Activated CD4-positive, alpha-beta T cell treated with anti-CD3 and anti-CD28 coated beads for 36 hours (primary cell): ENCODE measurements at regions not wholly inside any gene's neighbourhood (a gene's known extent, or its start where the extent isn't known, plus 50 kb on each side); places are given as distances from the start of the nearest gene placed in this dataset.

Experiments
- ATAC-seq: fragments of 200-7000 bp; cut with Tn5 transposase; one replicate; pipeline ENCODE4 v1.10.0; 2021; ENCODE audit warnings: mild to moderate bottlenecking, moderate library complexity
- CTCF ChIA-PET: fragments of 350-600 bp; sonication (Branson Sonifier 250); formaldehyde crosslinking; loops from one replicate; lab custom pipeline; 2021; ENCODE audit warnings: antibody characterized with exemption; lab: Charles Lee
- POLR2A ChIA-PET: fragments of 350-600 bp; sonication (Branson Sonifier 250); formaldehyde crosslinking; loops from one replicate; lab custom pipeline; 2021; ENCODE audit warnings: antibody characterized with exemption, inconsistent platforms; lab: Charles Lee
- DNase-seq: peaks from one replicate; pipeline ENCODE4 v3.0.0-alpha.2; 2020
- H3K27ac Mint-ChIP-seq: one replicate; pipeline ENCODE4 v1.8.0; 2021; ENCODE audit warnings: mixed read lengths
- H3K27me3 Mint-ChIP-seq: one replicate; pipeline ENCODE4 v1.8.0; 2021; ENCODE audit warnings: mixed read lengths
- H3K36me3 Mint-ChIP-seq: one replicate; pipeline ENCODE4 v1.8.0; 2021; ENCODE audit warnings: low read depth, mixed read lengths
- H3K4me1 Mint-ChIP-seq: one replicate; pipeline ENCODE4 v1.8.0; 2021; ENCODE audit warnings: mixed read lengths
- H3K4me3 Mint-ChIP-seq: one replicate; pipeline ENCODE4 v1.8.0; 2021; ENCODE audit warnings: mild to moderate bottlenecking, moderate library complexity, mixed read lengths
- H3K9me3 Mint-ChIP-seq: one replicate; pipeline ENCODE4 v1.8.0; 2021; ENCODE audit warnings: low read depth, mixed read lengths
- intact Hi-C, 2 experiments: fragments of 100-400 bp; cut with DNase I in 1 of 2; cut with micrococcal nuclease in 1 of 2; formaldehyde crosslinking; loops; one replicate each; pipeline versions ENCODE4 v1.14.2 to v1.15.1; 2022 to 2024; cut with DNase I, micrococcal nuclease

DNA sequence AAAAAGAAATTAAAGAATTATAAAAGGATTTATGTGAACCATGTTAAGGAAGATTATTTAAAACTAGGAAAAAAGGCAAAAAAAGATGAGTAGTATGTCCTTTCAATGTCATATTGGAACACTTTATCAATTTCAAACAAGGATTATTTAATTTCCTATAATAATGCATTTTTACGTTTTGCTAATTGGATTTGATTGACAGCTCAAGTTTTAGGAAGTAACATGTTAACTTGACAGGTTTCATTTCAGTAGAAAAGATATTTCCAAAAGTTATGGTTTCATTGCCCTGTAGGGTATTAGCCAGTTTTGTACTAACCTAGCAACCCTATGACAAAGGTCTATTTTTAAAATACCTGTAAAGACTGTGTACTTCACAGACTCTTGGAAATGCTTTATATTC is 379.6 kb upstream of the ZFP42 start:
- H3K36me3 Mint-ChIP-seq = no peaks in the 10 kb centered on the region
- POLR2A ChIA-PET = no interaction called here
- intact Hi-C loops = no loop called here
- peaks cover 5% of the 10 kb centered on the region for H3K9me3 Mint-ChIP-seq
- ATAC-seq (no peak), DNase-seq (no peak)
- H3K27ac Mint-ChIP-seq = no peak overlapping the region
- no peak overlapping the region for H3K4me3 Mint-ChIP-seq
- no peaks in the 10 kb centered on the region for H3K27me3 Mint-ChIP-seq
- no peaks in the 10 kb centered on the region for H3K4me1 Mint-ChIP-seq
- CTCF ChIA-PET = no interaction called here

DNA sequence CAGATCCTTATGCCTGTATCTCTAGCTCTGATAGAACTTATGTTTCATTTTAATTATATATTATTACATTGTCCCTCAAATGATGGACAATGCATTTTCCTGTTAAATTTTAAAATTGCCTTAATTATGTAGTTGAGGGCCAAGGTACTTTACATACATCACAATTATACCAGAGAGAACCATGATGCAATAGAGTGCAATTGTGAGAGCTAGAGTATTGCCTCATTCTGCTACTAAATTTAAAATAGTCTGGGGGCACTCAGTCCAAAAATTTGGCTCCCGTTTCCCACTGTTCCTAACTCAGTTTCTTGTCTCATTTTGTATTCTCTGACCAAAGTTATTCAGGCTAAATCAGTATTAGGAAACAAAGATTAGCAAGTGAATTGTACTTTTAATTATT is 378.5 kb upstream of the ZFP42 start:
- no peaks in the 10 kb centered on the region for H3K4me1 Mint-ChIP-seq
- H3K27me3 Mint-ChIP-seq = no peaks in the 10 kb centered on the region
- no peaks in the 10 kb centered on the region for H3K36me3 Mint-ChIP-seq
- ChIA-PET POLR2A (no interaction called here), CTCF (no interaction called here)
- ATAC-seq = no peak
- no peak overlapping the region for H3K27ac Mint-ChIP-seq
- peaks cover 2% of the 10 kb centered on the region for H3K9me3 Mint-ChIP-seq
- intact Hi-C loops = no loop called here
- DNase-seq = no peak
- H3K4me3 Mint-ChIP-seq = no peak overlapping the region

DNA sequence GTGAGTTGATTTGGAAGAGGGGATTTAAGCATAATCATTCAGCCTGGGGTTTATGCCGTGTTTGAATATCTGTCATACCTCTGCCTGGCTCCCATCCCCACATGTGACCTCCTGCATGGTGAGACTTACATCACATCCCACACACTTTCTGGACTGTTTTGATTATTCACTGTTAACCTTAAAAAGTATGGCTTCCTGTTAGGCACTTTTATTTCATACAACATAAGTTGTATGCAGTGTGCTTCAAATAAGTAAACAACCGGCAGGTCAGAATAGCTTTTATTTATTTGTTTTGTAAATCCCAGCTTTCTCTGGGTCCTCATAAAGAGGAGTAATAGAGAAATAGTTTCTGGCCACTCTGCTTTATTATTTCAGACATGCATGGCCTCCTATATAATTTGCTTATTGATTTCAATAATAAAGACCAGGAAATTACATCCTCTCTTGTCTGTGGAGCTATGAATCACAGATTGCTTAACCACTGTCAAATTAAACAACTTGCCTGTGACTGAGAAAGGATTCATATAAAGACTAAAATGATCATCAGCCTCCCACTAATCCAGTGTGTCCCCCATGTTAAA is 376.8 kb upstream of the ZFP42 start:
- CTCF ChIA-PET = no interaction called here
- intact Hi-C loops = no loop called here
- H3K4me1 Mint-ChIP-seq = no peaks in the 10 kb centered on the region

DNA sequence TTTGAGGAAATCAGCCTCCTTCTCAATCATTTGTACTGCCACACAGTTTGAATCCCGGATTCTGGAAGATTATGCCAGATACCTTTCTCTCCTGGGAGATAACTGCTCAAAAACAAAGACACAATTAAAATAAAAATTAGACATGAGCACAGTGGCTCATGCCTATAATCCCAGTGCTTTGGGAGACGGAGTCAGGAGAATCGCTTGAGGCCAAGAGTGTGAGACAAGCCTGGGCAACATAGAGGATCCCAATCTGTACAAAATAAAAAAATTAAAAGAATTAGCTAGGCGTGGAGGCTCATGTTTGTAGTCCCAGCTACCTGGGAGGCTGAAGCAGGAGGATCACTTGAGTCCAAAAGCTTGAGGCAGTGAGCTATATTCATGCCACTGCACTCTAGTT is 376.3 kb upstream of the ZFP42 start:
- ATAC-seq = no peak
- Mint-ChIP-seq H3K27me3 (no peaks in the 10 kb centered on the region), H3K9me3 (peaks cover 5% of the 10 kb centered on the region), H3K36me3 (no peaks in the 10 kb centered on the region), H3K4me1 (no peaks in the 10 kb centered on the region), H3K4me3 (no peak overlapping the region), H3K27ac (no peak overlapping the region)
- intact Hi-C loops = no loop called here
- ChIA-PET POLR2A (no interaction called here), CTCF (no interaction called here)
- DNase-seq = no peak

More for the DNA sequence above, 376.8 kb upstream of the ZFP42 start:
- H3K36me3 Mint-ChIP-seq = no peaks in the 10 kb centered on the region
- POLR2A ChIA-PET = no interaction called here
- ATAC-seq (no peak), DNase-seq (no peak)
- H3K27ac Mint-ChIP-seq = no peak overlapping the region
- H3K4me3 Mint-ChIP-seq = no peak overlapping the region
- H3K27me3 Mint-ChIP-seq = no peaks in the 10 kb centered on the region
- H3K9me3 Mint-ChIP-seq = peaks cover 3% of the 10 kb centered on the region

DNA sequence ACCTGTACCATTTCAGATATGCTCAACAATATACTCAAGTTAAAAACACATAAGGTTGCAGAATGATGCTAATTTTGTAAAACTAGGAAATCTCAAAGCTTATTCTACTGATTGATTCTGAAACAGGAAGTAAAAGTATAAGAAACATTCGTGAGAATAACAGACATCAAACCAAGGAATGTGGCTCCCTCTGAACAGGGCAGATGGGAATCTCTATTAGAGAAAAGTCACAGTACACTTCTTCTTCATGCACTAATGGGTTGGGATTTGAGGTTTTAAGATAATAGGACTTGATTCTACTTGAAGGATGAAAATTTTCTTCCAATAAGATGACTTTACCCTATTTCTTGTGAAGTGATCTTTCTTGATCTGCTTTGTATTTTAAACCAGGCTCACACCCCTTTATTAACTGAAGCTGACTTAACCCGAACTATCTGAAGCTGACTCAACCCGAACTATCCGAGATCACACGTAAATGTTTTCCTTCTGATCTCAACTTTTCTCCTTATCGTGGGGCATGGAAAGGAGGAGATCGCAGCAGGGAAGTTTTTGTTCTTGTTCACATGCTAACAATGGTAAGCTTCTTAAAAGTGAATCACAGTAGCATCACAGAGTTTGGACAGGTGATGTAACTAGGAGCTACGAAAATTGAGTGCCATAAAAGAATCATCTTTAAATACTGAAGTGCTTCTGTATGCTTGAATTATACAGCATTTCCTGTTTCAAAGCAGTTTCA is 363.1 kb upstream of the ZFP42 start:
- Mint-ChIP-seq H3K4me1 (no peaks in the 10 kb centered on the region), H3K27ac (no peak overlapping the region), H3K9me3 (peaks cover 9% of the 10 kb centered on the region), H3K4me3 (no peak overlapping the region), H3K27me3 (no peaks in the 10 kb centered on the region), H3K36me3 (no peaks in the 10 kb centered on the region)
- ChIA-PET CTCF (no interaction called here), POLR2A (no interaction called here)
- DNase-seq (no peak), ATAC-seq (no peak)
- intact Hi-C loops = no loop called here

DNA sequence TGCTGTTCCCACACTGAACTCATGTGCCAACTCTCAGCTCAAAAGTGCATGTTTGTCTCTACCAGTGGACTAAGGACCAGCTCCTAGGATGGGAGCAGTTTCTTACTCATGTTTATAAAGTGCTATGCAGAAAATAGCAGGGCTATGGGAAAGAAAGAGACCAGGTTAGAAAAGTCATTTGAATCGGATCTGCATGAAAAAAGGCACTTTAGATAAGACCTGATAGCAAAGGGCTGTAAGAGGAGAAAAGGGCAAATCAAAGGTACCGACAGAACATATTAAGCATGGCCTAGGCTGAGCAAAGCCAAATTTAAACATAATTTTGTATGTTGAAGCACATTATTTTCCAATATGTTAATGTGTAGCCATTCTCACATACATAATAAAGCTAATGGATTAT is 362.3 kb upstream of the ZFP42 start:
- intact Hi-C loops = no loop called here
- no peaks in the 10 kb centered on the region for H3K36me3 Mint-ChIP-seq
- no peak for DNase-seq
- H3K4me1 Mint-ChIP-seq = no peaks in the 10 kb centered on the region
- CTCF ChIA-PET = no interaction called here
- no peaks in the 10 kb centered on the region for H3K27me3 Mint-ChIP-seq
- H3K9me3 Mint-ChIP-seq = peaks cover 9% of the 10 kb centered on the region
- ATAC-seq = no peak
- H3K27ac Mint-ChIP-seq = no peak overlapping the region
- no peak overlapping the region for H3K4me3 Mint-ChIP-seq
- POLR2A ChIA-PET = no interaction called here

DNA sequence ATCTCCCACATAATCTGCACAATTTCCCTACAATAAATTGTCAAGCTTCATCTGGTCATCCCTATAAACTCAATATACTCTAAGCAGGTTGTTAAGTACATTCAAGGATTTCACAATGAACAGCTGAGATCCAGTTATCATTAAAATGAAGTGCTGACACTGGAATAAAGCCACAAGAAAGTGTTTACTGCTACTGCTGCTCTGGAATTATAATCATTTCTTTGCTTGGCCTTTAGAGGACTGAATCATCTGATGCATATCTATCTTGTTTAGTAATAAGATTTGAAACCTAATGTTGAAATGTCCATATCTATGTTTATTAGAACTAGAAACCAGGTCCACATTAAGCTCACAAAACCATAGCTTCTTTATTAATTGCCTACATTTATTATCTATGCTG is 338.6 kb upstream of the ZFP42 start:
- Mint-ChIP-seq H3K4me3 (no peak overlapping the region), H3K27ac (no peak overlapping the region), H3K4me1 (no peaks in the 10 kb centered on the region), H3K36me3 (no peaks in the 10 kb centered on the region), H3K27me3 (no peaks in the 10 kb centered on the region), H3K9me3 (peaks cover 10% of the 10 kb centered on the region)
- CTCF ChIA-PET = no interaction called here
- POLR2A ChIA-PET = no interaction called here
- DNase-seq (no peak), ATAC-seq (no peak)
- intact Hi-C loops = no loop called here

DNA sequence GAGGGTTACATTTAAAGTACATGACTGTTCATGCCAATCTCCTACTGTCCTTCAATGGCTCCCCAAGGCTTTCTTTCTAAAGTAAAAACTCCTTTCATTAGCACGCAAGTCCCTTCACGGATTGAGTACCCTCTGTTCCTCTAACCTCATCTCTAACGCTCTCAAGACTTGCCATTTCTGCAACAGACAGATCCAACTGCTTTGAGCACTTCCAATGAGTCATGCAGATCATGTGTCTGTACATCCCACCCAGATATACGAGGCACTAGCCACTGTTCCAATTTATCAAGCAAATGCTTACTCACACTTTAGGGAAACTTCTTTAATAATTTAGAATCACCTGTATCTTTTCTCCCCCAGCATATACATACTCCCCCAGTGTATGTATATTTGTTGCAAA is 332.5 kb upstream of the ZFP42 start:
- CTCF ChIA-PET = no interaction called here
- intact Hi-C loops = no loop called here

DNA sequence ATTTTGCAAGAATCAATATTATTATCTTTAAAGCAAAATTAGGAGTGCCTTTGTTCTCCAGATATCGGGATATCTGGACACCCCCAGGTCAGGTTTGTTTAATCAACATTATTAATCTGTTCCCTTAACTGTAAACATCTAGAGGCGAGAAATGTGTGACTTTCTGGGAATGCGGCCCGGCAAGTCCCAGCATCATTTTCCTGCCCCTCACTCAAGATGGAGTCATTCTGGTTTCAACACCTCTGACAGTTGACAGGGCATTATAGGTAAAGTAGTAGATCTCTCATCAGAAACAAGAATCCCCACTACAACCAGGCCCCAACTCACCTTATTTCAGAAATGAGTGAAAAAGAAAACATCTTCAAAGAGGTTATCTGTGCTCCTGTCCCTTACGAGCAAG is 331.6 kb upstream of the ZFP42 start:
- Mint-ChIP-seq H3K27ac (no peak overlapping the region), H3K9me3 (peaks cover 9% of the 10 kb centered on the region), H3K4me1 (no peaks in the 10 kb centered on the region), H3K4me3 (no peak overlapping the region), H3K27me3 (no peaks in the 10 kb centered on the region), H3K36me3 (no peaks in the 10 kb centered on the region)
- DNase-seq (no peak), ATAC-seq (no peak)
- ChIA-PET POLR2A (no interaction called here), CTCF (interaction anchor here (1.1 kb wide), 1 partner anchor 9 kb away, joined by 3 read pairs; no protein-coding TSS in a partner anchor)
- intact Hi-C loops = no loop called here

More for the DNA sequence above, 332.5 kb upstream of the ZFP42 start:
- no peaks in the 10 kb centered on the region for H3K36me3 Mint-ChIP-seq
- DNase-seq = no peak
- no peaks in the 10 kb centered on the region for H3K4me1 Mint-ChIP-seq
- no peak overlapping the region for H3K27ac Mint-ChIP-seq
- ATAC-seq = no peak
- no peaks in the 10 kb centered on the region for H3K27me3 Mint-ChIP-seq
- POLR2A ChIA-PET = no interaction called here
- H3K4me3 Mint-ChIP-seq = no peak overlapping the region
- peaks cover 9% of the 10 kb centered on the region for H3K9me3 Mint-ChIP-seq

DNA sequence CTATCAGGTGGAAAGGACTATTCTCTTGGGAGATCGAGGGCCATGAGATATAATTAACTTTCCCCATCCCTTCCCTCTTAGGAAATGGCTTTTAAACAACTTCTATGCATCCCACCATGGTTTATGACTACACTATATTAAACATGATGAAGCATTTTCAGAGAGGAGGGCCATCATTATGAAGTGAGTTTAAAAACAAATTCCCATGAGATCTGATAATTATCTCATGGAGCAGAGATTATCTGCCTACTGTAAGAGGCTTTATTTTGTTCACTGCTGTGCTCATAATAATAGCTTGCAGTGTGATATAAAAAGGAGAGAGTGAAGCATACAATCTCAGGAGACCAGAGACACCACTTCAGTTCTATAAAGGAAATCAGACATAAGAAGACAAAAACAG is 330.5 kb upstream of the ZFP42 start:
- DNase-seq (no peak), ATAC-seq (no peak)
- intact Hi-C loops = no loop called here
- Mint-ChIP-seq H3K4me3 (no peak overlapping the region), H3K9me3 (peaks cover 7% of the 10 kb centered on the region), H3K27me3 (no peaks in the 10 kb centered on the region), H3K27ac (no peak overlapping the region), H3K4me1 (no peaks in the 10 kb centered on the region), H3K36me3 (no peaks in the 10 kb centered on the region)
- POLR2A ChIA-PET = no interaction called here
- CTCF ChIA-PET = interaction anchor here (1.1 kb wide), 1 partner anchor 8 kb away, joined by 3 read pairs; no protein-coding TSS in a partner anchor

DNA sequence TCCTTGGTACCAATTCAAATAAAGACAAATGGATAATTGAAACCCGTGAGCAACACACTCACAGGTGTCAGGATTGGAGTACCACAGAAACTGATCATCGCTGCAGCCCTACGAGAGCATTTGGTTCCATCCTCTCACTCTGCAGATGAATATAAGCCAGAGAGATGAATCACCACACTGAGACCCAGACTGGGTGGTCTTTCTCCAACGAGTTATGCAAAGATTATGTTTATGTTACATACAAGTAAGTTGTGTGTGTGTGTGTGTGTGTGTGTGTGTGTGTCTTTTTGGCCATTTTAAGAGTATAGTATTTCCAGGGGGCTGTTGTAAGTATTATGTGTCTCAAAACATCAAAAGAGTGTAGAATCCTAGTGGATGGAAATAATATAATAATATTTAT is 329.5 kb upstream of the ZFP42 start:
- H3K27ac Mint-ChIP-seq = no peak overlapping the region
- H3K4me3 Mint-ChIP-seq = no peak overlapping the region
- no peaks in the 10 kb centered on the region for H3K36me3 Mint-ChIP-seq
- no peaks in the 10 kb centered on the region for H3K4me1 Mint-ChIP-seq
- intact Hi-C loops = no loop called here
- no peaks in the 10 kb centered on the region for H3K27me3 Mint-ChIP-seq
- H3K9me3 Mint-ChIP-seq = peaks cover 7% of the 10 kb centered on the region
- POLR2A ChIA-PET = no interaction called here
- CTCF ChIA-PET = no interaction called here
- DNase-seq = no peak
- no peak for ATAC-seq

DNA sequence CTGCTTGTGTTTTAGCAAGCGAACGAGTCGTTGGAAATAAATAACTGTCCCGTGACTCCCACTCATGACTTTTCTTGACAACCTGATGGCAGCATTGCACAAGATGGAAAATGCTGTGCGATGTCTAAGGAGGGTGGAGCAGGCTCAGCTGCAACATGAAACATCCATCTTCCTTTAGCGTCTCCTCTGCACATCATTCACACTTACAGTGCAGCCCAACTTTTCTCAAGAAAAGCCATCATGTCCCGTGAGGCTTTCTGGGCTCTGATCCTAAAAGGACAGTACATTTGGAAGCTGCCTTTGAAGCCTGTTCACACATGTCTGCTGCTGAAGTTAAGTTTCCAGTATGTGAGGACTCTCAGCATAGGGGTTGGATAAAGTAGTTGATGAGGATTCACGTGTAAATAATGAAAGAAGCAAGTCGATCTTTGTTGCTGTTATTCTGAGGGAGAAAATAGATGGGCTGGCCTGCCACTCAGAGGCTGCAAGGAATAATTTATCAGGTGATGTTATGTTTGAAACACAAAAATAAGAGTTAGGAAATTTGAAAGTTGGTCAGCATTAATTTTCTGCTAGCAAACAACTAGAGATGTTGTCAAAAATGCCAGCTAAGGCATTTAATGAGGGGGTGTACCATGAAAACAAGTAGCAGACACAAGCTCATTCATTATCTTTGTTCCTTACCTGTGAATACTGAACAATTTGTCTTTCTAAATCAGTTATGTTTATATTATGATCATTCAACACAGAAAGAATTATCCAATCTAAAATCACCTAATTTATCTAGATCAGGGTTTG is 328.7 kb upstream of the ZFP42 start:
- CTCF ChIA-PET = no interaction called here
- intact Hi-C loops = no loop called here
- Mint-ChIP-seq H3K4me3 (no peak overlapping the region), H3K9me3 (peaks cover 9% of the 10 kb centered on the region), H3K36me3 (no peaks in the 10 kb centered on the region), H3K27me3 (no peaks in the 10 kb centered on the region), H3K4me1 (no peaks in the 10 kb centered on the region), H3K27ac (no peak overlapping the region)
- POLR2A ChIA-PET = no interaction called here
- ATAC-seq (no peak), DNase-seq (no peak)
